Choroid plexus epithelial cell (primary cell): ENCODE measurements at regions not wholly inside any gene's neighbourhood (a gene's known extent, or its start where the extent isn't known, plus 50 kb on each side); places are given as distances from the start of the nearest gene placed in this dataset.

Source experiments
- DNase-seq: peaks from one replicate; pipeline ENCODE4 v3.0.0-alpha.2; 2010; ENCODE audit warnings: low read depth
- H3K4me3 ChIP-seq: 2 replicates; pipeline ENCODE4 v1.5.1; 2011; ENCODE audit warnings: low read depth, mild to moderate bottlenecking, control low read depth, low read length, moderate library complexity
- TF ChIP-seq, protein P1 (sequence below): conservative IDR thresholded peaks from 2 replicates; pipeline ENCODE4 v1.5.1; 2011; ENCODE audit warnings: low read depth, mild to moderate bottlenecking, control low read depth, inconsistent platforms, low read length, moderate library complexity

GRCh38 chr5:174421408-174421805, 303.0 kb upstream of the MSX2 start:
- DNase-seq, result no peak
- TF ChIP-seq, protein P1, sequence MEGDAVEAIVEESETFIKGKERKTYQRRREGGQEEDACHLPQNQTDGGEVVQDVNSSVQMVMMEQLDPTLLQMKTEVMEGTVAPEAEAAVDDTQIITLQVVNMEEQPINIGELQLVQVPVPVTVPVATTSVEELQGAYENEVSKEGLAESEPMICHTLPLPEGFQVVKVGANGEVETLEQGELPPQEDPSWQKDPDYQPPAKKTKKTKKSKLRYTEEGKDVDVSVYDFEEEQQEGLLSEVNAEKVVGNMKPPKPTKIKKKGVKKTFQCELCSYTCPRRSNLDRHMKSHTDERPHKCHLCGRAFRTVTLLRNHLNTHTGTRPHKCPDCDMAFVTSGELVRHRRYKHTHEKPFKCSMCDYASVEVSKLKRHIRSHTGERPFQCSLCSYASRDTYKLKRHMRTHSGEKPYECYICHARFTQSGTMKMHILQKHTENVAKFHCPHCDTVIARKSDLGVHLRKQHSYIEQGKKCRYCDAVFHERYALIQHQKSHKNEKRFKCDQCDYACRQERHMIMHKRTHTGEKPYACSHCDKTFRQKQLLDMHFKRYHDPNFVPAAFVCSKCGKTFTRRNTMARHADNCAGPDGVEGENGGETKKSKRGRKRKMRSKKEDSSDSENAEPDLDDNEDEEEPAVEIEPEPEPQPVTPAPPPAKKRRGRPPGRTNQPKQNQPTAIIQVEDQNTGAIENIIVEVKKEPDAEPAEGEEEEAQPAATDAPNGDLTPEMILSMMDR, result no peak
- no peak overlapping the region for H3K4me3 ChIP-seq

DNA sequence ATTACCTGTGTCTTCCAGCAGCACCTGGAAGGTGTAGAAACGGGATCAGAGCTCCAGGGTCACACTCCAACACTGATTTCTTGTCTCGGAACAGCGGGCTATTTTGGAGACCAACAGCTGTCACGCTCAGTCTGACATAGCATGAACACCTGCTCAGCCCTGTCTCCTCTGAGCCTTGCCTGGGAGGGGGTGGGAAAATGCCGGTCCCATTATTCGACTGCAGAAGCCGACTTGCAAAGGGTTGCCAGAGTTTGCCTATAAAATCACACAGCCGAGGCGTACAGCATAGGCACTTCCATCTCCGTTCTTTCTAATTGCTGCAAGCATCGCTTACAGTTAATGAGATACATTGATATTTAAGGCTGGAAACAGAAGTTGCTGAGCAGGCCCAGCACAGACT, 300.8 kb upstream of the MSX2 start:
- DNase-seq, result no peak
- TF ChIP-seq, protein P1, result no peak
- no peak overlapping the region for H3K4me3 ChIP-seq

- peak; percentile 15 for DNase-seq
- H3K4me3 ChIP-seq, result no peak overlapping the region
- TF ChIP-seq, protein P1, result peak; percentile 38
These were observed 299.9 kb upstream of the MSX2 start for GRCh38 chr5:174424219-174425053.

GRCh38 chr5:174425271-174425963, 299.0 kb upstream of the MSX2 start:
- TF ChIP-seq, protein P1, result no peak
- DNase-seq, result no peak

DNA sequence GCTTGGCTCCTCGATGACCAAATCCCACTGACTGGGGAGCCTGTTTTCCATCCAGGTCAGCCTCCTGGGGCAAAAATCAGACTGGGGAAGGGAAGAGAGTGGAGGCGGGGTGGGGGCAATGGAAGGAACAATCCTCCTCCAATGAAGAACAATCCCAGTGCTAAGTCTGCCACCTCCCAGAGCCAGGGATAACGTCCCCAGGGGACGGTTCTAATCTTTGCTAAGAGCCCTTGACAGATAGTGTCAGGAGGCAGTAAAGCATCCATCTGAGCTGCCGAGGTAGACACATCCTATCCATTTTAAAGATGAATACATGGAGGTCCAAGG, 298.5 kb upstream of the MSX2 start:
- TF ChIP-seq, protein P1, result no peak
- no peak overlapping the region for H3K4me3 ChIP-seq

More at GRCh38 chr5:174425271-174425963, 299.0 kb upstream of the MSX2 start:
- H3K4me3 ChIP-seq, result no peak overlapping the region

DNA sequence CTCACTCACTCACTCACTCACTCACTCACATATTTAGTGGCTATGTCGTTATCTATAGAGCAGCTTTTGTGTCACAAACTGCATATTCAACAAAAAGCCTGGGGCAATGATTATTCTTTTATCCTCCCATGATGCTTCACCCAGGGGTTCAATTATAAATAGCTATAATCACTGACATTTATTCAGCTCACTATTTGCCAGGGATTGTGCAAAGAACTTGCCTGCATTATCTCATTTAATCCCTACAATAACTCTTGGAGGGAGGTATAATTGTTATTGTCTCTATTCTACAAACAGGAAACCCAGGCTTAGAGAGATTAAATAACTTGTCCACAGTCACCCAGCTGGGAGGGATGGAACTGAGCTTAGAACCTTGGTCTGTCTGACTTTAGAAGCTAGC, 298.0 kb upstream of the MSX2 start:
- TF ChIP-seq, protein P1, result no peak
- DNase-seq, result no peak
- H3K4me3 ChIP-seq, result no peak overlapping the region

More for the DNA sequence above, 298.5 kb upstream of the MSX2 start:
- no peak for DNase-seq
